OCI-LY1 (cell line): ENCODE measurements at regions not wholly inside any gene's neighbourhood (a gene's known extent, or its start where the extent isn't known, plus 50 kb on each side); places are given as distances from the start of the nearest gene placed in this dataset.

Source experiments
- H2AFZ ChIP-seq: fragments of 200-600 bp; sonication (generic), shearing (Covaris generic); 2 replicates; pipeline ENCODE4 v1.6.0; 2014; ENCODE audit warnings: antibody characterized with exemption, mild to moderate bottlenecking, low read length
- H3F3A ChIP-seq: fragments of 200-600 bp; sonication (generic), shearing (Covaris generic); 2 replicates; pipeline ENCODE4 v1.6.0; 2014; ENCODE audit warnings: mild to moderate bottlenecking, antibody characterized with exemption, low read length, moderate library complexity; ENCODE audit not compliant: insufficient read depth
- H3K27ac ChIP-seq: fragments of 200-600 bp; sonication (generic); 2 replicates; pipeline ENCODE4 v1.5.1; 2014; ENCODE audit warnings: low read length, mixed run types, mild to moderate bottlenecking, low read depth; ENCODE audit not compliant: poor library complexity, severe bottlenecking
- H3K27me3 ChIP-seq: fragments of 200-600 bp; sonication (generic); 2 replicates; pipeline ENCODE4 v1.6.0; 2014; ENCODE audit warnings: antibody characterized with exemption, mild to moderate bottlenecking, low read length, moderate library complexity; ENCODE audit not compliant: insufficient read depth
- H3K36me3 ChIP-seq: fragments of 200-600 bp; sonication (generic); 2 replicates; pipeline ENCODE4 v1.6.1; 2014; ENCODE audit warnings: mild to moderate bottlenecking, antibody characterized with exemption, low read length, moderate library complexity, mixed read lengths; ENCODE audit not compliant: insufficient read depth
- H3K4me1 ChIP-seq: fragments of 200-600 bp; sonication (generic); 2 replicates; pipeline ENCODE4 v1.5.1; 2014; ENCODE audit warnings: mild to moderate bottlenecking, low read length, moderate library complexity; ENCODE audit not compliant: insufficient read depth, severe bottlenecking
- H3K4me2 ChIP-seq: fragments of 200-600 bp; sonication (generic), shearing (Covaris generic); 2 replicates; pipeline ENCODE4 v1.6.1; 2014; ENCODE audit warnings: low read length
- H3K4me3 ChIP-seq: fragments of 200-600 bp; sonication (generic); 2 replicates; pipeline ENCODE4 v1.5.1; 2014; ENCODE audit warnings: low read length, low read depth, mild to moderate bottlenecking, mixed read lengths; ENCODE audit not compliant: poor library complexity, severe bottlenecking
- H3K79me2 ChIP-seq: fragments of 200-600 bp; shearing (Covaris generic); 2 replicates; pipeline ENCODE4 v1.6.1; 2016; ENCODE audit warnings: mixed run types, low read length, mixed read lengths; ENCODE audit not compliant: insufficient read depth
- H3K9ac ChIP-seq: fragments of 200-600 bp; sonication (generic), shearing (Covaris generic); 2 replicates; pipeline ENCODE4 v1.6.1; 2014; ENCODE audit warnings: mild to moderate bottlenecking, low read length, mixed read lengths
- H3K9me2 ChIP-seq: fragments of 200-600 bp; sonication (generic), shearing (Covaris generic); 2 replicates; pipeline ENCODE4 v1.6.1; 2014; ENCODE audit warnings: low read depth, mild to moderate bottlenecking, low read length, mixed read lengths
- H3K9me3 ChIP-seq: fragments of 200-600 bp; shearing (Covaris generic); 2 replicates; pipeline ENCODE4 v1.6.1; 2014; ENCODE audit warnings: low read length, mixed read lengths
- H4K20me1 ChIP-seq: fragments of 200-600 bp; sonication (generic), shearing (Covaris generic); 2 replicates; pipeline ENCODE4 v1.6.0; 2016; ENCODE audit warnings: mild to moderate bottlenecking, low read length; ENCODE audit not compliant: insufficient read depth
- CTCF ChIP-seq: fragments of 200-600 bp; sonication (generic), shearing (Covaris generic); IDR thresholded peaks from 2 replicates; pipeline ENCODE4 v1.5.1; 2017; ENCODE audit warnings: mild to moderate bottlenecking, antibody characterized with exemption, low read length, moderate library complexity, mixed read lengths
- EZH2 ChIP-seq: fragments of 200-600 bp; sonication (generic), shearing (Covaris generic); IDR thresholded peaks from 2 replicates; pipeline ENCODE4 v1.8.0; 2017; ENCODE audit warnings: borderline replicate concordance, mixed run types, mild to moderate bottlenecking, antibody characterized with exemption, low read length, moderate library complexity, mixed read lengths

- Histone ChIP-seq H3F3A (no peaks in the 10 kb centered on the region), H3K4me2 (no peak overlapping the region), H3K9ac (no peak overlapping the region), H3K4me1 (no peaks in the 10 kb centered on the region), H3K36me3 (no peaks in the 10 kb centered on the region), H3K79me2 (no peaks in the 10 kb centered on the region), H3K27me3 (no peaks in the 10 kb centered on the region), H3K9me2 (no peaks in the 10 kb centered on the region), H3K27ac (no peak overlapping the region), H3K9me3 (no peaks in the 10 kb centered on the region), H3K4me3 (no peak overlapping the region), H2AFZ (no peak overlapping the region), H4K20me1 (no peaks in the 10 kb centered on the region)
- TF ChIP-seq EZH2 = no peak
- TF ChIP-seq CTCF = no peak
Observed at GRCh38 chrY:19479141-19479540, 265.4 kb downstream of the KDM5D start.

- no peak overlapping the region for H3K9ac ChIP-seq
Observed at GRCh38 chrY:19477959-19478358, 266.6 kb downstream of the KDM5D start.

GRCh38 chrY:19465809-19466208 lies 278.7 kb downstream of the KDM5D start:
- Histone ChIP-seq H3K36me3 (no peaks in the 10 kb centered on the region), H3F3A (no peaks in the 10 kb centered on the region), H3K4me1 (no peaks in the 10 kb centered on the region), H3K27ac (no peak overlapping the region), H3K79me2 (no peaks in the 10 kb centered on the region), H2AFZ (no peak overlapping the region), H3K4me3 (no peak overlapping the region), H3K4me2 (no peak overlapping the region), H3K9ac (no peak overlapping the region), H3K9me3 (no peaks in the 10 kb centered on the region), H4K20me1 (no peaks in the 10 kb centered on the region), H3K9me2 (no peaks in the 10 kb centered on the region), H3K27me3 (no peaks in the 10 kb centered on the region)
- no peak for TF ChIP-seq CTCF
- no peak for TF ChIP-seq EZH2

More at GRCh38 chrY:19477959-19478358, 266.6 kb downstream of the KDM5D start:
- Histone ChIP-seq H3K4me2 (no peak overlapping the region), H3K9me3 (no peaks in the 10 kb centered on the region), H3K27me3 (no peaks in the 10 kb centered on the region), H3F3A (no peaks in the 10 kb centered on the region), H2AFZ (no peak overlapping the region), H3K4me3 (no peak overlapping the region), H3K27ac (no peak overlapping the region), H3K4me1 (no peaks in the 10 kb centered on the region), H3K36me3 (no peaks in the 10 kb centered on the region), H4K20me1 (no peaks in the 10 kb centered on the region), H3K79me2 (no peaks in the 10 kb centered on the region), H3K9me2 (no peaks in the 10 kb centered on the region)
- no peak for TF ChIP-seq CTCF
- no peak for TF ChIP-seq EZH2
